ENCODE measurements at regions not wholly inside any gene's neighbourhood (a gene's known extent, or its start where the extent isn't known, plus 50 kb on each side); places are given as distances from the start of the nearest gene placed in this dataset.

- BruUV-seq (replicated peaks) = no TSS peak
- Histone ChIP-seq H3K27ac (ENCODE audit: low read depth, low read length) (no peak overlapping the region), H3K4me3 (replicated peaks in 1 of 2; ENCODE audit: low read depth in 1 of 2, low read length in 2 of 2) (no peak overlapping the region), H3K36me3 (ENCODE audit: control insufficient read depth in 1 of 2, insufficient read depth in 2 of 2, low read length in 2 of 2) (no peaks in the 10 kb centered on the region), H3K9ac (ENCODE audit: low read length) (no peak overlapping the region), H3K4me1 (ENCODE audit: control insufficient read depth in 1 of 2, insufficient read depth in 2 of 2, low read length in 2 of 2) (no peaks in the 10 kb centered on the region), H3K4me2 (ENCODE audit: low read length) (no peak overlapping the region), H3K79me2 (ENCODE audit: insufficient read depth, low read length) (no peaks in the 10 kb centered on the region), H3K27me3 (ENCODE audit: insufficient read depth, low read length) (peaks cover 77% of the 10 kb centered on the region), H2AFZ (ENCODE audit: low read depth, low read length, poor library complexity, severe bottlenecking) (no peak overlapping the region), H3K9me2 (ENCODE audit: insufficient read depth) (no peaks in the 10 kb centered on the region), H4K20me1 (ENCODE audit: insufficient read depth) (no peaks in the 10 kb centered on the region), H3K9me3 (ENCODE audit: control insufficient read depth in 1 of 2, insufficient read depth in 1 of 2, low read depth in 1 of 2, low read length in 2 of 2) (no peaks in the 10 kb centered on the region)
- ATAC-seq = no peak
- CTCF ChIA-PET = no interaction called here
- intact Hi-C loops (cut with micrococcal nuclease) = no loop called here
- TF ChIP-seq ZNF274 (IDR thresholded peaks at IDR 0.05; ENCODE audit: low read depth, low read length) (no peak), ZFX (IDR thresholded peaks at IDR 0.05) (no peak), TCF7L2 (IDR thresholded peaks at IDR 0.05; ENCODE audit: borderline replicate concordance, extremely low read depth, insufficient read depth, insufficient read length) (no peak), POLR2A (IDR thresholded peaks at IDR 0.05; ENCODE audit: borderline replicate concordance, extremely low read depth, insufficient read depth, insufficient read length) (no peak), EGR1 (IDR thresholded peaks at IDR 0.05; ENCODE audit: low read depth) (no peak), YY1 (IDR thresholded peaks at IDR 0.05; ENCODE audit: extremely low read depth, insufficient replicate concordance, low read depth, low read length) (no peak), SP1 (IDR thresholded peaks at IDR 0.05; ENCODE audit: low read depth) (no peak), SIN3A (IDR thresholded peaks at IDR 0.05; ENCODE audit: low read depth) (no peak), FOSL1 (IDR thresholded peaks at IDR 0.05; ENCODE audit: low read depth) (no peak), RAD21 (IDR thresholded peaks at IDR 0.05; ENCODE audit: low read depth) (no peak)
- TF ChIP-seq, protein P1, sequence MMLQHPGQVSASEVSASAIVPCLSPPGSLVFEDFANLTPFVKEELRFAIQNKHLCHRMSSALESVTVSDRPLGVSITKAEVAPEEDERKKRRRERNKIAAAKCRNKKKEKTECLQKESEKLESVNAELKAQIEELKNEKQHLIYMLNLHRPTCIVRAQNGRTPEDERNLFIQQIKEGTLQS (IDR thresholded peaks at IDR 0.05) = no peak
- POLR2A ChIA-PET = no interaction called here
- no peak for DNase-seq (ENCODE audit: low read depth, low spot score)
- RAD21 ChIA-PET (ENCODE audit: low non-redundant PET in 1 of 2, low total read pairs in 2 of 2, uncharacterized antibody in 2 of 2, unreplicated experiment in 2 of 2) = no interaction called here
Measured at GRCh38 chr16:66066404-66066803, 300.1 kb upstream of the CDH5 start.

DNA sequence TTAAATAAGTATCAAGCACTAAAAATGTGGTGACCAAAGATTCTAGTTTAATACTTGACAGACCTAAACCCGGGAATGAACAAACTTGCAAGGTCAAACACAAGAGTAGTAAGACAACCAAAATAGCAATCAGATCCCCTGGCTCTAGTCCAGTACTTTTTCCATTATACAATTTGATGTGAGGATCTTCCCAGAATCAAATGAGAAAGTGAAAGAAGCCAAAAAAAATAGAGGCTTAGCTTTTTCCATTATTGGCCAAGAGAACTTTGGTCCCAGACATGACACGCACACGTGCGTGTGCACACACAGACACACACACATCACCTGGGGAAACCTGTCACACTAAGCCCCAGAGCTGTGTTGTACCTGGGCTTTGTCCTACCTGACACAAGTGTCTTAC lies 300.6 kb upstream of the CDH5 start:
- no peaks in the 10 kb centered on the region for H3K36me3 ChIP-seq (ENCODE audit: control insufficient read depth in 1 of 2, insufficient read depth in 2 of 2, low read length in 2 of 2)
- no peak overlapping the region for H3K4me3 ChIP-seq (replicated peaks in 1 of 2; ENCODE audit: low read depth in 1 of 2, low read length in 2 of 2)
- peaks cover 73% of the 10 kb centered on the region for H3K27me3 ChIP-seq (ENCODE audit: insufficient read depth, low read length)
- TF ChIP-seq, protein P2, sequence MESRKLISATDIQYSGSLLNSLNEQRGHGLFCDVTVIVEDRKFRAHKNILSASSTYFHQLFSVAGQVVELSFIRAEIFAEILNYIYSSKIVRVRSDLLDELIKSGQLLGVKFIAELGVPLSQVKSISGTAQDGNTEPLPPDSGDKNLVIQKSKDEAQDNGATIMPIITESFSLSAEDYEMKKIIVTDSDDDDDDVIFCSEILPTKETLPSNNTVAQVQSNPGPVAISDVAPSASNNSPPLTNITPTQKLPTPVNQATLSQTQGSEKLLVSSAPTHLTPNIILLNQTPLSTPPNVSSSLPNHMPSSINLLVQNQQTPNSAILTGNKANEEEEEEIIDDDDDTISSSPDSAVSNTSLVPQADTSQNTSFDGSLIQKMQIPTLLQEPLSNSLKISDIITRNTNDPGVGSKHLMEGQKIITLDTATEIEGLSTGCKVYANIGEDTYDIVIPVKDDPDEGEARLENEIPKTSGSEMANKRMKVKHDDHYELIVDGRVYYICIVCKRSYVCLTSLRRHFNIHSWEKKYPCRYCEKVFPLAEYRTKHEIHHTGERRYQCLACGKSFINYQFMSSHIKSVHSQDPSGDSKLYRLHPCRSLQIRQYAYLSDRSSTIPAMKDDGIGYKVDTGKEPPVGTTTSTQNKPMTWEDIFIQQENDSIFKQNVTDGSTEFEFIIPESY (IDR thresholded peaks at IDR 0.05; ENCODE audit: extremely low read depth, insufficient replicate concordance, low read length) = no peak
- TF ChIP-seq EZH2phosphoT487 (IDR thresholded peaks at IDR 0.05; ENCODE audit: borderline replicate concordance) (no peak), YY1 (IDR thresholded peaks at IDR 0.05; ENCODE audit: extremely low read depth, insufficient replicate concordance, low read depth, low read length) (no peak), POLR2A (IDR thresholded peaks at IDR 0.05; ENCODE audit: borderline replicate concordance, extremely low read depth, insufficient read depth, insufficient read length) (no peak), CBX3 (IDR thresholded peaks at IDR 0.05; ENCODE audit: low read depth) (no peak)
- TF ChIP-seq, protein P3, sequence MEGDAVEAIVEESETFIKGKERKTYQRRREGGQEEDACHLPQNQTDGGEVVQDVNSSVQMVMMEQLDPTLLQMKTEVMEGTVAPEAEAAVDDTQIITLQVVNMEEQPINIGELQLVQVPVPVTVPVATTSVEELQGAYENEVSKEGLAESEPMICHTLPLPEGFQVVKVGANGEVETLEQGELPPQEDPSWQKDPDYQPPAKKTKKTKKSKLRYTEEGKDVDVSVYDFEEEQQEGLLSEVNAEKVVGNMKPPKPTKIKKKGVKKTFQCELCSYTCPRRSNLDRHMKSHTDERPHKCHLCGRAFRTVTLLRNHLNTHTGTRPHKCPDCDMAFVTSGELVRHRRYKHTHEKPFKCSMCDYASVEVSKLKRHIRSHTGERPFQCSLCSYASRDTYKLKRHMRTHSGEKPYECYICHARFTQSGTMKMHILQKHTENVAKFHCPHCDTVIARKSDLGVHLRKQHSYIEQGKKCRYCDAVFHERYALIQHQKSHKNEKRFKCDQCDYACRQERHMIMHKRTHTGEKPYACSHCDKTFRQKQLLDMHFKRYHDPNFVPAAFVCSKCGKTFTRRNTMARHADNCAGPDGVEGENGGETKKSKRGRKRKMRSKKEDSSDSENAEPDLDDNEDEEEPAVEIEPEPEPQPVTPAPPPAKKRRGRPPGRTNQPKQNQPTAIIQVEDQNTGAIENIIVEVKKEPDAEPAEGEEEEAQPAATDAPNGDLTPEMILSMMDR (IDR thresholded peaks at IDR 0.05 in 2 of 3, conservative IDR thresholded peaks at IDR 0.05 in 1 of 3; ENCODE audit: borderline replicate concordance in 1 of 3, insufficient read depth in 1 of 3, low read depth in 2 of 3, low read length in 2 of 3) = no peak
- H4K20me1 ChIP-seq (ENCODE audit: insufficient read depth) = no peaks in the 10 kb centered on the region
- no peak for DNase-seq (ENCODE audit: low read depth, low spot score)
- BruUV-seq (replicated peaks) = no TSS peak
- no peaks in the 10 kb centered on the region for H3K4me1 ChIP-seq (ENCODE audit: control insufficient read depth in 1 of 2, insufficient read depth in 2 of 2, low read length in 2 of 2)
- ChIA-PET POLR2A (no interaction called here), CTCF (no interaction called here), RAD21 (ENCODE audit: low non-redundant PET in 1 of 2, low total read pairs in 2 of 2, uncharacterized antibody in 2 of 2, unreplicated experiment in 2 of 2) (no interaction called here)
- no peak for ATAC-seq
- H3K9ac ChIP-seq (ENCODE audit: low read length) = no peak overlapping the region
- no peaks in the 10 kb centered on the region for H3K9me2 ChIP-seq (ENCODE audit: insufficient read depth)
- H3K27ac ChIP-seq (ENCODE audit: low read depth, low read length) = no peak overlapping the region
- intact Hi-C loops (cut with micrococcal nuclease) = no loop called here
- no peak overlapping the region for H2AFZ ChIP-seq (ENCODE audit: low read depth, low read length, poor library complexity, severe bottlenecking)
- H3K79me2 ChIP-seq (ENCODE audit: insufficient read depth, low read length) = no peaks in the 10 kb centered on the region
- H3K4me2 ChIP-seq (ENCODE audit: low read length) = no peak overlapping the region
- no peaks in the 10 kb centered on the region for H3K9me3 ChIP-seq (ENCODE audit: control insufficient read depth in 1 of 2, insufficient read depth in 1 of 2, low read depth in 1 of 2, low read length in 2 of 2)
